ENCODE measurements at regions not wholly inside any gene's neighbourhood (a gene's known extent, or its start where the extent isn't known, plus 50 kb on each side); places are given as distances from the start of the nearest gene placed in this dataset.

DNA sequence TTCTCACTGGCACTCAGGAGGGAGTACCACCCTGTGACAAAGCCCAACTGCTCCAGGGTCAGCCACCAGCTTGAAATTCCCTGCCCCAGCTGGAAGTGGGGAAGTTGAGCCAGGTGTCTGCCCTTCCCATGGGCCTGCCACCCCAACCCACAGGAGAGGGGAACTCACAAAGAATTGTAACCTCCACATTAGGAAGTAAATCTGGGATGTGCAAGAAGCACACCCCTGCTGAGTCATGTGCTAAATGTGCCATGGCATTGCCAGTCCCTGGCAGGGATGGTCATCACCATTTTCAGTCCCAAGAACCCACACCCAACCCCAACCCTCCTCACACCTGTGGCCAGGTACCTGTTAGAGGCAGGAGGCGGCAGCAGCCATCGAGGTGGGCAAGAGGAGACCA lies 165.2 kb upstream of the THBS1 start:
- TF ChIP-seq, protein P1, sequence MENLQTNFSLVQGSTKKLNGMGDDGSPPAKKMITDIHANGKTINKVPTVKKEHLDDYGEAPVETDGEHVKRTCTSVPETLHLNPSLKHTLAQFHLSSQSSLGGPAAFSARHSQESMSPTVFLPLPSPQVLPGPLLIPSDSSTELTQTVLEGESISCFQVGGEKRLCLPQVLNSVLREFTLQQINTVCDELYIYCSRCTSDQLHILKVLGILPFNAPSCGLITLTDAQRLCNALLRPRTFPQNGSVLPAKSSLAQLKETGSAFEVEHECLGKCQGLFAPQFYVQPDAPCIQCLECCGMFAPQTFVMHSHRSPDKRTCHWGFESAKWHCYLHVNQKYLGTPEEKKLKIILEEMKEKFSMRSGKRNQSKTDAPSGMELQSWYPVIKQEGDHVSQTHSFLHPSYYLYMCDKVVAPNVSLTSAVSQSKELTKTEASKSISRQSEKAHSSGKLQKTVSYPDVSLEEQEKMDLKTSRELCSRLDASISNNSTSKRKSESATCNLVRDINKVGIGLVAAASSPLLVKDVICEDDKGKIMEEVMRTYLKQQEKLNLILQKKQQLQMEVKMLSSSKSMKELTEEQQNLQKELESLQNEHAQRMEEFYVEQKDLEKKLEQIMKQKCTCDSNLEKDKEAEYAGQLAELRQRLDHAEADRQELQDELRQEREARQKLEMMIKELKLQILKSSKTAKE (CRISPR knock-in tag; IDR thresholded peaks at IDR 0.05; ENCODE audit: borderline replicate concordance): no peak
- TF ChIP-seq ISL2 (CRISPR knock-in tag; IDR thresholded peaks at IDR 0.05) (no peak), ZFP36 (IDR thresholded peaks at IDR 0.05; ENCODE audit: borderline replicate concordance, low read depth, low read length, partially characterized antibody) (no peak), POLR2A (IDR thresholded peaks at IDR 0.05; ENCODE audit: insufficient read depth in 1 of 2, low read depth in 2 of 2, low read length in 2 of 2) (no peak), TAF1 (CRISPR knock-in tag; IDR thresholded peaks at IDR 0.05) (no peak), ZNF331 (CRISPR knock-in tag; IDR thresholded peaks at IDR 0.05) (no peak), FOXK1 (CRISPR knock-in tag; IDR thresholded peaks at IDR 0.05; ENCODE audit: borderline replicate concordance, low read depth) (no peak)
- TF ChIP-seq, protein P2, sequence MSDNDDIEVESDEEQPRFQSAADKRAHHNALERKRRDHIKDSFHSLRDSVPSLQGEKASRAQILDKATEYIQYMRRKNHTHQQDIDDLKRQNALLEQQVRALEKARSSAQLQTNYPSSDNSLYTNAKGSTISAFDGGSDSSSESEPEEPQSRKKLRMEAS (IDR thresholded peaks at IDR 0.05): no peak
